Stomach (tissue), 8 donors: ENCODE measurements at regions not wholly inside any gene's neighbourhood (a gene's known extent, or its start where the extent isn't known, plus 50 kb on each side); places are given as distances from the start of the nearest gene placed in this dataset.

Experiments used
- DNase-seq, 2 donors: peaks; one replicate each; pipeline versions ENCODE4 v3.0.0 to v3.0.0-alpha.2; 2013 to 2019
- H3K27ac ChIP-seq, 5 donors: fragments of 200-600 bp in 4 of 5; sonication (generic) in 4 of 5; one replicate each; pipeline ENCODE4 v1.5.1; 2013 to 2019; ENCODE audit warnings: mild to moderate bottlenecking in 1 of 5, moderate library complexity in 1 of 5
- H3K27me3 ChIP-seq, 3 donors: fragments of 200-600 bp; sonication (generic); one replicate each; pipeline ENCODE4 v1.5.1; 2017 to 2019; ENCODE audit warnings: mixed run types in 1 of 3
- H3K36me3 ChIP-seq, 4 donors: fragments of 200-600 bp; sonication (generic); 1 replicate in 3 of 4; 2 replicates in 1 of 4; pipeline ENCODE4 v1.5.1; 2016 to 2019
- H3K4me1 ChIP-seq, 4 donors: fragments of 200-600 bp; sonication (generic); one replicate each; pipeline ENCODE4 v1.5.1; 2016 to 2019
- H3K4me3 ChIP-seq, 4 donors: fragments of 200-600 bp; sonication (generic) in 3 of 4; one replicate each; pipeline ENCODE4 v1.5.1; 2016 to 2019; ENCODE audit warnings: mild to moderate bottlenecking in 1 of 4
- H3K9me3 ChIP-seq, 4 donors: fragments of 200-600 bp; sonication (generic); one replicate each; pipeline ENCODE4 v1.5.1; 2016 to 2019
- EP300 ChIP-seq: sonication (generic); formaldehyde crosslinking; IDR thresholded peaks from one replicate; pipeline ENCODE4 v1.6.1; 2017; ENCODE audit warnings: antibody characterized with exemption
- POLR2A ChIP-seq, 4 donors: fragments of 450-650 bp; IDR thresholded peaks; one replicate each; pipeline ENCODE4 v1.6.1; 2016; ENCODE audit warnings: antibody characterized with exemption in 4 of 4, control low read depth in 2 of 4, mild to moderate bottlenecking in 1 of 4, moderate library complexity in 1 of 4
- POLR2AphosphoS5 ChIP-seq, 3 donors: sonication (generic); formaldehyde crosslinking; IDR thresholded peaks; one replicate each; pipeline ENCODE4 v1.6.1; 2016; ENCODE audit warnings: antibody characterized with exemption in 3 of 3
- WGBS, 5 donors: extraction: QIAGEN DNeasy Blood & Tissue Kit in 3 of 5; methylation state at CpG; one replicate each; pipeline versions ENCODE4 v1.1.5 to v1.1.7; 2013 to 2018; 5-methylcytosine and 5-hydroxymethylcytosine counted together
- intact Hi-C: fragments of 100-400 bp; cut with DNase I; formaldehyde crosslinking; loops from one replicate; pipeline ENCODE4 v1.15.1; 2023; ENCODE audit warnings: low total_unique reads
- TF ChIP-seq, protein P1 (sequence below), 7 experiments: fragments of 450-650 bp in 4 of 7; fragments of 200-600 bp in 3 of 7; sonication (generic) in 3 of 7; IDR thresholded peaks; one replicate each; pipeline ENCODE4 v1.5.1; 2016 to 2019; ENCODE audit warnings: antibody characterized with exemption in 7 of 7, control low read depth in 2 of 7, mild to moderate bottlenecking in 1 of 7
- donor health status: healthy with polysubstance abuse.
- donor health status: Bipolar disorder and iron deficiency.
- donor health status: healthy.

GRCh38 chr3:59519094-59519493 lies 469.3 kb upstream of the CFAP20DC start:
- TF ChIP-seq POLR2AphosphoS5 (IDR thresholded peaks at IDR 0.05) (no peak), EP300 (no peak), POLR2A (IDR thresholded peaks at IDR 0.05) (no peak)
- TF ChIP-seq, protein P1, sequence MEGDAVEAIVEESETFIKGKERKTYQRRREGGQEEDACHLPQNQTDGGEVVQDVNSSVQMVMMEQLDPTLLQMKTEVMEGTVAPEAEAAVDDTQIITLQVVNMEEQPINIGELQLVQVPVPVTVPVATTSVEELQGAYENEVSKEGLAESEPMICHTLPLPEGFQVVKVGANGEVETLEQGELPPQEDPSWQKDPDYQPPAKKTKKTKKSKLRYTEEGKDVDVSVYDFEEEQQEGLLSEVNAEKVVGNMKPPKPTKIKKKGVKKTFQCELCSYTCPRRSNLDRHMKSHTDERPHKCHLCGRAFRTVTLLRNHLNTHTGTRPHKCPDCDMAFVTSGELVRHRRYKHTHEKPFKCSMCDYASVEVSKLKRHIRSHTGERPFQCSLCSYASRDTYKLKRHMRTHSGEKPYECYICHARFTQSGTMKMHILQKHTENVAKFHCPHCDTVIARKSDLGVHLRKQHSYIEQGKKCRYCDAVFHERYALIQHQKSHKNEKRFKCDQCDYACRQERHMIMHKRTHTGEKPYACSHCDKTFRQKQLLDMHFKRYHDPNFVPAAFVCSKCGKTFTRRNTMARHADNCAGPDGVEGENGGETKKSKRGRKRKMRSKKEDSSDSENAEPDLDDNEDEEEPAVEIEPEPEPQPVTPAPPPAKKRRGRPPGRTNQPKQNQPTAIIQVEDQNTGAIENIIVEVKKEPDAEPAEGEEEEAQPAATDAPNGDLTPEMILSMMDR (IDR thresholded peaks at IDR 0.05) = no peak
- Histone ChIP-seq H3K36me3 (no peaks in the 10 kb centered on the region), H3K27ac (no peak overlapping the region), H3K4me3 (no peak overlapping the region), H3K4me1 (peaks cover 0 to 17% (median 8%) of the 10 kb centered on the region in 4 donors), H3K27me3 (no peaks in the 10 kb centered on the region), H3K9me3 (no peaks in the 10 kb centered on the region)
- intact Hi-C loops = no loop called here
- WGBS, 5 donors = 72 to 83% (median 74%) methylated on average over 6 of the region's 6 CpGs
- no peak for DNase-seq

GRCh38 chr3:59518283-59519055 lies 468.6 kb upstream of the CFAP20DC start:
- Histone ChIP-seq H3K36me3 (no peaks in the 10 kb centered on the region), H3K27ac (no peak overlapping the region), H3K27me3 (no peaks in the 10 kb centered on the region), H3K9me3 (no peaks in the 10 kb centered on the region), H3K4me3 (no peak overlapping the region), H3K4me1 (peaks cover 0 to 17% (median 8%) of the 10 kb centered on the region in 4 donors)
- intact Hi-C loops = no loop called here
- WGBS, 5 donors = 40 to 67% (median 59%) methylated on average over 14 of the region's 14 CpGs
- no peak for DNase-seq
- no peak for TF ChIP-seq EP300
- no peak for TF ChIP-seq POLR2A (IDR thresholded peaks at IDR 0.05)
- TF ChIP-seq, protein P1 (IDR thresholded peaks at IDR 0.05) = no peak
- no peak for TF ChIP-seq POLR2AphosphoS5 (IDR thresholded peaks at IDR 0.05)

DNA sequence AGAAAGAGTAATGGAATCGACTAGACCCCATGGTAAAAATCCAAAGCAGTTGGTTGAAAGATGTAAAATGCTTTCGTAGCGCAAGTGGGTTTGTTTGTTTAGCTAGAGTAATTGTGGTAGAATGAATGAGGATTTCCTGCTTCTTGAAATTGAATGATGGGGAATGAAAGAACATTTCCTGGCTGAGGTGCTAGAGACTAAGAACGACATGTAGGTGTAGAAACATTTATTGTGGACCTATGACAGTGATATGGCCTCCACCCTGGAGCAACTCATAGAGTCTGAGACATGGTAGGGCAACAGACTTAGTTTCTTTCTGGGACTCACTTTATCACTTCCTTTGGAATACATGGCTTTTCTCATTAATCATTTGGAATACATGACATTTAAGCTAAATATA lies 467.6 kb upstream of the CFAP20DC start:
- H3K27ac ChIP-seq = no peak overlapping the region
- H3K9me3 ChIP-seq = no peaks in the 10 kb centered on the region
- no peak for TF ChIP-seq POLR2AphosphoS5 (IDR thresholded peaks at IDR 0.05)
- TF ChIP-seq POLR2A (IDR thresholded peaks at IDR 0.05) = no peak
- no peak for TF ChIP-seq EP300
- TF ChIP-seq, protein P1 (IDR thresholded peaks at IDR 0.05) = no peak
- intact Hi-C loops = no loop called here
- H3K36me3 ChIP-seq = no peaks in the 10 kb centered on the region
- WGBS, 5 donors = 36 to 65% (median 45%) methylated on average over 4 of the region's 4 CpGs
- H3K27me3 ChIP-seq = no peaks in the 10 kb centered on the region
- peak in 1 of 2 donors; percentile 50 for DNase-seq
- H3K4me1 ChIP-seq = peaks cover 0 to 17% (median 8%) of the 10 kb centered on the region in 4 donors
- H3K4me3 ChIP-seq = no peak overlapping the region

DNA sequence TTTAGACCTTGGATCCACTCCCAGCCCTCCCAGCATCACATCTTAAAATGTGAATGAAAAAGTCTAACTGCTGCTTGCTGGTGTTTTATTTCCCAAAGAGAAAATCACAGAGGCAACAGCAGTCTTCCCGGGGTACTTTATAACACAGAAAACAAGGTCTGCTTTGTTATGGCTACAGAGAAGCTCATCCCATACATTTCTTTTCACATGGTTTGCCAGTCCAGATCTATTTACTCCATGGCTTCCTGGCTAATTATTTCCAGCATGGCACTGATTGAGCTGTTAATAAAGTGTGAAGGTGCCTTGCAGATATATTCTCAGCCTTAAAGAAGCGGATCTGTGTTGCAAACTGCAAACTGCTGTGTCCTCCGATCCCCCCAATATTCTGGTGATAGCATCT lies 466.1 kb upstream of the CFAP20DC start:
- intact Hi-C loops = no loop called here
- H3K27me3 ChIP-seq = no peaks in the 10 kb centered on the region
- H3K36me3 ChIP-seq = no peaks in the 10 kb centered on the region
- no peak overlapping the region for H3K4me3 ChIP-seq
- H3K27ac ChIP-seq = no peak overlapping the region
- no peaks in the 10 kb centered on the region for H3K9me3 ChIP-seq
- no peak for TF ChIP-seq POLR2A (IDR thresholded peaks at IDR 0.05)
- TF ChIP-seq POLR2AphosphoS5 (IDR thresholded peaks at IDR 0.05) = no peak
- TF ChIP-seq, protein P1 (IDR thresholded peaks at IDR 0.05) = no peak
- no peak for TF ChIP-seq EP300
- H3K4me1 ChIP-seq = peaks cover 0 to 17% (median 8%) of the 10 kb centered on the region in 4 donors
- no peak for DNase-seq
- 82 to 86% (median 83%) methylated on average over 3 of the region's 3 CpGs for WGBS, 5 donors
